GM23248 (cell line): ENCODE measurements at regions not wholly inside any gene's neighbourhood (a gene's known extent, or its start where the extent isn't known, plus 50 kb on each side); places are given as distances from the start of the nearest gene placed in this dataset.

Source experiments
- DNase-seq: peaks from one replicate; pipeline ENCODE4 v3.0.0-alpha.2; 2015
- H2AFZ ChIP-seq: fragments of 200-600 bp; sonication (generic); 2 replicates; pipeline ENCODE4 v1.6.1; 2016; ENCODE audit warnings: antibody characterized with exemption
- H3F3A ChIP-seq: fragments of 200-600 bp; sonication (generic); 2 replicates; pipeline ENCODE4 v1.6.1; 2016; ENCODE audit warnings: mild to moderate bottlenecking, antibody characterized with exemption, mixed run types; ENCODE audit not compliant: insufficient read depth
- H3K27ac ChIP-seq: fragments of 200-600 bp; sonication (generic); 2 replicates; pipeline ENCODE4 v1.5.1; 2016; ENCODE audit warnings: mild to moderate bottlenecking
- H3K27me3 ChIP-seq: fragments of 200-600 bp; sonication (generic); replicated peaks from 2 replicates; pipeline ENCODE4 v1.6.1; 2016; ENCODE audit warnings: mild to moderate bottlenecking; ENCODE audit not compliant: insufficient read depth
- H3K36me3 ChIP-seq: fragments of 200-600 bp; sonication (generic); 2 replicates; pipeline ENCODE4 v1.6.1; 2016; ENCODE audit warnings: low read depth, mild to moderate bottlenecking
- H3K4me1 ChIP-seq: fragments of 200-600 bp; sonication (generic); 2 replicates; pipeline ENCODE4 v1.6.1; 2016; ENCODE audit warnings: mild to moderate bottlenecking; ENCODE audit not compliant: insufficient read depth
- H3K4me2 ChIP-seq: fragments of 200-600 bp; sonication (generic); one replicate; pipeline ENCODE4 v1.6.1; 2016; ENCODE audit warnings: mild to moderate bottlenecking; ENCODE audit not compliant: unreplicated experiment
- H3K4me3 ChIP-seq: fragments of 200-600 bp; sonication (generic); 2 replicates; pipeline ENCODE4 v1.5.1; 2016; ENCODE audit warnings: mild to moderate bottlenecking
- H3K79me2 ChIP-seq: fragments of 200-600 bp; sonication (generic); 2 replicates; pipeline ENCODE4 v1.6.1; 2016; ENCODE audit warnings: mild to moderate bottlenecking; ENCODE audit not compliant: insufficient read depth
- H3K9ac ChIP-seq: fragments of 200-600 bp; sonication (generic); 2 replicates; pipeline ENCODE4 v1.6.1; 2016; ENCODE audit warnings: mild to moderate bottlenecking
- H3K9me2 ChIP-seq: fragments of 200-600 bp; sonication (generic); 2 replicates; pipeline ENCODE4 v1.6.1; 2016; ENCODE audit warnings: mixed run types, mild to moderate bottlenecking, moderate library complexity; ENCODE audit not compliant: insufficient read depth
- H3K9me3 ChIP-seq: fragments of 200-600 bp; sonication (generic); one replicate; pipeline ENCODE4 v1.6.1; 2017; ENCODE audit warnings: low read depth
- H4K20me1 ChIP-seq: fragments of 200-600 bp; sonication (generic); 2 replicates; pipeline ENCODE4 v1.6.0; 2016; ENCODE audit not compliant: insufficient read depth
- EZH2 ChIP-seq: fragments of 200-600 bp; sonication (generic); IDR thresholded peaks from 2 replicates; pipeline ENCODE4 v1.6.1; 2018; ENCODE audit warnings: antibody characterized with exemption, mild to moderate bottlenecking; ENCODE audit not compliant: insufficient read depth, poor library complexity, severe bottlenecking
- EZH2phosphoT487 ChIP-seq: fragments of 200-600 bp; sonication (generic); IDR thresholded peaks from 2 replicates; pipeline ENCODE4 v1.6.1; 2018; ENCODE audit warnings: antibody characterized with exemption, moderate library complexity, mild to moderate bottlenecking, low read depth; ENCODE audit not compliant: insufficient read depth
- WGBS, 2 experiments: methylation state at CpG; one replicate each; pipeline ENCODE4 v1.1.6; 2015 to 2017; ENCODE audit warnings: low lambda C conversion rate in 2 of 2, low coverage in 1 of 2; ENCODE audit errors: missing lambda C conversion rate in 2 of 2; 5-methylcytosine and 5-hydroxymethylcytosine counted together
- in situ Hi-C: fragments of 300-500 bp; cut with MboI; formaldehyde crosslinking; loops from 2 replicates; pipeline ENCODE4 v1.15.0; 2020

- no peak for DNase-seq
- Histone ChIP-seq H3K4me2 (no peak overlapping the region), H3K27ac (no peak overlapping the region), H3F3A (no peaks in the 10 kb centered on the region), H3K4me1 (no peaks in the 10 kb centered on the region), H3K9ac (no peak overlapping the region), H3K9me2 (no peaks in the 10 kb centered on the region), H3K36me3 (no peaks in the 10 kb centered on the region), H3K9me3 (no peaks in the 10 kb centered on the region), H3K79me2 (no peaks in the 10 kb centered on the region), H2AFZ (no peak overlapping the region), H4K20me1 (no peaks in the 10 kb centered on the region), H3K27me3 (no peaks in the 10 kb centered on the region), H3K4me3 (no peak overlapping the region)
- no peak for TF ChIP-seq EZH2
- no peak for TF ChIP-seq EZH2phosphoT487
- in situ Hi-C loops = no loop called here
- WGBS, 2 experiments = 13 to 14% methylated on average over 3 of the region's 3 CpGs
Observed at GRCh38 chr3:88572450-88572849, 422.7 kb downstream of the C3orf38 start.

- Histone ChIP-seq H3K9ac (no peak overlapping the region), H3K27ac (no peak overlapping the region), H3K4me3 (no peak overlapping the region), H3K36me3 (no peaks in the 10 kb centered on the region), H3K4me1 (no peaks in the 10 kb centered on the region), H3K4me2 (no peak overlapping the region), H3F3A (no peaks in the 10 kb centered on the region), H3K9me2 (no peaks in the 10 kb centered on the region), H3K27me3 (no peaks in the 10 kb centered on the region), H4K20me1 (no peaks in the 10 kb centered on the region), H3K9me3 (no peaks in the 10 kb centered on the region), H2AFZ (no peak overlapping the region), H3K79me2 (no peaks in the 10 kb centered on the region)
- no peak for DNase-seq
- TF ChIP-seq EZH2 (no peak), EZH2phosphoT487 (no peak)
- 41% methylated on average over 4 of the region's 4 CpGs for WGBS, 2 experiments
- in situ Hi-C loops = no loop called here
Observed at GRCh38 chr3:88573472-88573871, 423.7 kb downstream of the C3orf38 start.

- H3K4me1 ChIP-seq = no peaks in the 10 kb centered on the region
- H3K9ac ChIP-seq = no peak overlapping the region
- H3K4me3 ChIP-seq = no peak overlapping the region
- in situ Hi-C loops = no loop called here
- no peak for TF ChIP-seq EZH2
- no peak for TF ChIP-seq EZH2phosphoT487
- H3K9me3 ChIP-seq = no peaks in the 10 kb centered on the region
- no peaks in the 10 kb centered on the region for H3K36me3 ChIP-seq
- H3F3A ChIP-seq = no peaks in the 10 kb centered on the region
- H3K4me2 ChIP-seq = no peak overlapping the region
- DNase-seq = no peak
- H2AFZ ChIP-seq = no peak overlapping the region
- 49 to 51% methylated on average over 4 of the region's 4 CpGs for WGBS, 2 experiments
- no peaks in the 10 kb centered on the region for H3K9me2 ChIP-seq
- no peak overlapping the region for H3K27ac ChIP-seq
- H3K79me2 ChIP-seq = no peaks in the 10 kb centered on the region
- H4K20me1 ChIP-seq = no peaks in the 10 kb centered on the region
- no peaks in the 10 kb centered on the region for H3K27me3 ChIP-seq
Observed at GRCh38 chr3:88574146-88574545, 424.4 kb downstream of the C3orf38 start.

- no peak overlapping the region for H3K4me2 ChIP-seq
- WGBS, 2 experiments = 6 to 8% methylated on average over 3 of the region's 3 CpGs
Observed at GRCh38 chr3:88584451-88584850, 434.7 kb downstream of the C3orf38 start.

GRCh38 chr3:88586121-88586640 is 436.4 kb downstream of the C3orf38 start:
- no peaks in the 10 kb centered on the region for H3K27me3 ChIP-seq
- H4K20me1 ChIP-seq = no peaks in the 10 kb centered on the region
- H3K36me3 ChIP-seq = no peaks in the 10 kb centered on the region
- H3K79me2 ChIP-seq = no peaks in the 10 kb centered on the region
- H3K9me2 ChIP-seq = no peaks in the 10 kb centered on the region
- 15 to 25% methylated on average over 2 of the region's 2 CpGs for WGBS, 2 experiments
- in situ Hi-C loops = no loop called here
- no peak for DNase-seq
- H3K4me3 ChIP-seq = no peak overlapping the region
- no peak overlapping the region for H2AFZ ChIP-seq
- H3K9ac ChIP-seq = no peak overlapping the region
- H3K27ac ChIP-seq = no peak overlapping the region
- H3K9me3 ChIP-seq = no peaks in the 10 kb centered on the region
- H3F3A ChIP-seq = no peaks in the 10 kb centered on the region
- TF ChIP-seq EZH2 (no peak), EZH2phosphoT487 (no peak)
- no peak overlapping the region for H3K4me2 ChIP-seq
- no peaks in the 10 kb centered on the region for H3K4me1 ChIP-seq

More at GRCh38 chr3:88584451-88584850, 434.7 kb downstream of the C3orf38 start:
- H3K4me3 ChIP-seq = no peak overlapping the region
- no peak for DNase-seq
- H3K79me2 ChIP-seq = no peaks in the 10 kb centered on the region
- no peaks in the 10 kb centered on the region for H3K9me2 ChIP-seq
- no peaks in the 10 kb centered on the region for H3K9me3 ChIP-seq
- no peak overlapping the region for H3K27ac ChIP-seq
- TF ChIP-seq EZH2 = no peak
- TF ChIP-seq EZH2phosphoT487 = no peak
- H3F3A ChIP-seq = no peaks in the 10 kb centered on the region
- no peaks in the 10 kb centered on the region for H3K4me1 ChIP-seq
- no peaks in the 10 kb centered on the region for H3K27me3 ChIP-seq
- H4K20me1 ChIP-seq = no peaks in the 10 kb centered on the region
- in situ Hi-C loops = no loop called here
- no peak overlapping the region for H3K9ac ChIP-seq
- no peaks in the 10 kb centered on the region for H3K36me3 ChIP-seq
- H2AFZ ChIP-seq = no peak overlapping the region
